GM04503 (cell line): ENCODE measurements at regions not wholly inside any gene's neighbourhood (a gene's known extent, or its start where the extent isn't known, plus 50 kb on each side); places are given as distances from the start of the nearest gene placed in this dataset.

Source experiments
- DNase-seq: peaks from one replicate; pipeline ENCODE4 v3.0.0-alpha.2; 2012; ENCODE audit warnings: low read depth

- DNase-seq = no peak
Measured at GRCh38 chr20:16801919-16802651, 53.9 kb downstream of the OTOR start.

DNA sequence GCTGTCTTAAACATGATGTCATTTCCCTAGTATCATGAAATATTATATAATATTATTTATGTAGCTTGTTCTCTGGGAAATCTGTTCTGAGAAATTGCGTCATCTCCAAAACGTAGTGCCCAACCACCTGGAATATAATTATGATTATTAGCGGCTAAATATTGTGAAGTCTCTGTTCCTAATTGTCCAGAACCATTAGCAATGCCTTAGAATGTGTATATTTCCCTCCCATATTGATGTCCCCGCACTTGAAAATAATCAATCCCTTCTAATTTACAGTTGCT is 54.4 kb downstream of the OTOR start:
- DNase-seq = no peak

DNA sequence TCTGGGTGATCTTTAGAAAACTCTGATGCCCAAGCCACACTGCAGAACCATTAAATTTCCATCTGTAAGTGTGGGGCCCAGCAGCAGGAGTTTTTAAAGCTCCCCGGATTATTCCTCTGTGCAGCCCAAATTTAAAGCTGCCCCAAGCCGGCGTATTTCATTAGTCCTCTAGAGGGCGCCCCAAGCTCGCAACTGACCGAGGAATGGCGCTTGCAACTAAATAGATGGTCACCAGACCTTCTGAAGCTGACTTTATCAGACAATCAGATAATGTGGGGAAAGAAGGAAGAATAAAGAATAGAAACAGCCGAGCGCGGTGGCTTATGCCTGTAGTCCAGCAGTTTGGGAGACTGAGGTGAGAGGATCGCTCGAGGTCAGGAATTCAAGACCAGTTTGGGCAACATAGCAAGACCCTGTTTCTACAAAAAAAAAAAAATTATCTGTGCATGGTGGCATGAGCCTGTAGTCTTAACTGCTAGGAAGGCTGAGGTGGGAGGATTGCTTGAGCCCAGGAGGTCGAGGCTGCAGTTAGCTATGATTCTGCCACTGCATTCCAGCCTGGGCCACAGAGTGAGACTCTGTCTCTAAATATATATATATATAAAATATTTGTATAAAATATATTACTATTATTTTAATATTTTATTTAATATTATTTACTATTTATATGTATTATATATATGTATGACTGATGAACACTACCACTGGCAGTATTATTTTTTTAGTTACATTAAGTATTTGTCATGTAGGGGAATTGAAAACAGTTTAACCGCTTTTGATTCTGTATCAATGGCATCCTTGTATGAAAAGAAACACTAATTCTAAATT is 56.0 kb downstream of the OTOR start:
- peak; percentile 6 for DNase-seq

DNA sequence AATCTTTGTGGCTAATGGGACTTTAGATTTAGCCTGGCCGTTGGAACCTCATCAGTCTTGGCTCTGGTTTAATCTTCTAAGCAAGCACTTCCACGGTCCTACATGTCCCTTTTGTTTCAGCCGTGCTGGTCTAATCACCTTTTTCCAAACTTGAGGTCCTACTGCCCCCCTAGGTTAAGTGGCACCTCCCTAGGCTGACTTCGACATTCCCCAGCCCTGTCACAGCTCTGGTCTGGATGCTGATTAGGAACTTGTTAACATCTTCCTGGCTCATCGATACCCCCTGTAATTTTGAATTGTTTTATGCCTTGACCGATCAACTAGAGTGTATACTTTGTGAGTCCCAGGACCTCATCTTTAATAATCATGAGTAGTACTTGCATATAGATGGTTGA is 56.6 kb downstream of the OTOR start:
- DNase-seq = no peak

- no peak for DNase-seq
Measured at GRCh38 chr20:16806061-16806460, 57.9 kb downstream of the OTOR start.

- no peak for DNase-seq
Measured at GRCh38 chr20:16806886-16807285, 58.7 kb downstream of the OTOR start.

- DNase-seq = no peak
Measured at GRCh38 chr20:16808796-16809195, 60.6 kb downstream of the OTOR start.

DNA sequence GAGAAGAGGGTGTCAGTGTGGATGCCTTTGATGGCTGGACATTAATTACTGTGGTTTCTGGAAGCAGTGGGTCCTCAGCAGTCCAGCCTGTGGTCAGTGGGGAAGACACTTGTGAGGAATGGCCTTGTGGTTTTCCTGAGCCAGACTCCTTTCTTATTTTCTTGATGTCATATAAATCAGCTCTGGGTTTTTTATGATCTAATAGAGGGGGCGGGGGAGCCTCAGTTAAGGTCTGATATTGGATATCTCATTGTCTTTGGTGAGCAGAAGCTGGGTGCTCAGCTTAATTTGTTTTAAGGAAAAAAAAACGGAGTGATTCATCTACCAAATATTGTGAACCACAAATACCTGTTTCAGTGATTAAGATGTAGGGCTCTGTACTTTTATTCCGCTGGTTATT is 62.1 kb downstream of the OTOR start:
- DNase-seq = no peak

DNA sequence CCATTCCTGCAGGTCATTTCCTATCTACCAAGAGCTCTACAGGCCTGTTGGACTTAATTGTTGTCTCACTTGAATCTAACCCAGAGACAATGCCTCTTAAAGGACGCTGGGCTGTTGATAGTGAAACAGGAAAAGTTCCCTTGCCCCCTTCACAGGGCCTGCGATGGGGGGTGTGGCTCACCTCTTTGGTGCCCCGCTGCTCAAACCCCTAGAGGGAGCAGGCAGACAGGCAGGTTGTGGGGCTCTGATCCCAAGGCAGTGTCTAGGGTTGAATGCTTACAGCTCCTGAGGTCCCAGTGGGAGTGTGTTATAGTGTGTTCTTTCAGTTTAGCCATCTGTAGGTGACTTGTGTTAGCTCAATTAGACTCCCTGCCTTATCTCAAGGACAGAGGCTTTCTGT is 68.0 kb downstream of the OTOR start:
- DNase-seq = no peak

DNA sequence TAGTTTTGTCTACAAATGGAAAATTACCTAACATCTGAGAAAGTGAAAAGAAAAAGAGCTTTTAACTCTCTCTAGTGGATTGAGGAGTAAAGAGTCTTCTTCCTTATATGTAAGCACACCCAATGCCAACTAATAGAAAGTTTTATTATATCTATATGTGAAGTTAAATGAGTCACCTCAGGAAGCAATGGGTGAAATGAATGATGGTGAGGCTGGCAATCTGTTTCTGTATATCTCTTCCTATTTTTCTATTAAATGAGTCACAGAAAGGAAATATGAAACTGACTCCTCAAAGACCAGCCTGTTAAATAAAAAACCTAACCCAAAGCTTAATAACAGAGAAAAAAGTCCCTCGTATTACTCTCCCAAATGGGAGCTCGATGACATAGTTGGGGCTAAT is 71.3 kb downstream of the OTOR start:
- no peak for DNase-seq

DNA sequence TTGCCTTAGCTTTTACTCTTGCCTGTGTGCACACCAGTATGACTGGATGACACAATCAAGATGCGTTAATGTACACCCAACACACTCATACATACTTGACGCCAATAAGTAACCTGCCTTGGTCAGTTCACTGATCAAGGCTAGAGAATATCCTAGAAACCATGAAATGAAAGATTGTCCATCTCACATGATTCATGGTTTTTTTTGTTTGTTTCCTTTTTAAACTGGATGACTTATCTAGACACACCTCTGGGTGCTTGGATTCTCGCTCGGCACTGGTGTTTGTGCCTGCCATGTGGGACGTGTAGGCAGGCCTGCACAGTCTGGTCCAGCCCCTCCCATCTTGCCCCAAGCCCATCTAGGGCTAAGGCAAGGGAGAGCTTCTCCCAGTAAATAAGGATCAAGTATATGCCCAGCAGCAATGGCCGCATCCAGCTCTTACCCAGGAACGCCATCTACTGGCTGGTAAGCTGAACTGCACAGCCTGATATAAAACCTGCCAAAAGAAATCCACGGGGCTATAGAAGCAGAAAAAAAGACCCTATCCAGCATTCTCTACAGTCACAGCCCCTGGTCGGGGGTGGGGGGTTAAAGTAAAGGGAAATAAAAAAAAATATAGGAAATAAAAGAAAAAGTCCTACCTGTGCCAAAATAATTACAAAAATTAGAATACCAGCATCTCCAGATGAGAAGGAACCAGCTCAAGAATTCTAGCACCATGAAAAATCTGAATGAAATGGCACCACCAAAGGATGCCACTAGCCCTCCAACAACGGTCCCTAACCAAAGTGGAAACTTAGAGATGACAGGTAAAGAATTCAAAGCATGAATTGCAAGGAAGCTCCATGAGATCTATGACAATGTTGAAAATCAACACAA is 73.3 kb downstream of the OTOR start:
- DNase-seq = no peak

DNA sequence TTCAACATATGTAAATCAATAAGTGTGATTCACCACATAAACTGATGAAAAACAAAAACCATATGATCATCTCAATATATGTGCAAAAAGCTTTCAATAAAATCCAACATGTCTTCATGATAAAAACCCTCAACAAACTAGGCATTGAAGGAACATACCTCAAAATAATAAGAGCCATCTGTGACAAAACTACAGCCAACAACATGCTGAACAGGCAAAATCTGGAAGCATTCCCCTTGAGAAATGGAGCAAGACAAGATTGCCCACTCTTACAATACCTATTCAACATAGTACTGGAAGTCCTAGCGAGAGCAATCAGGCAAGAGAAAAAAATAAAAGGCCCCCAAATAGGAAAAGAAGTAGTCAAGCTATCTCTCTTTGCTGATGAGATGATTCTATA is 76.5 kb downstream of the OTOR start:
- DNase-seq = no peak

GRCh38 chr20:16828666-16829305 is 80.6 kb downstream of the OTOR start:
- DNase-seq = no peak

DNA sequence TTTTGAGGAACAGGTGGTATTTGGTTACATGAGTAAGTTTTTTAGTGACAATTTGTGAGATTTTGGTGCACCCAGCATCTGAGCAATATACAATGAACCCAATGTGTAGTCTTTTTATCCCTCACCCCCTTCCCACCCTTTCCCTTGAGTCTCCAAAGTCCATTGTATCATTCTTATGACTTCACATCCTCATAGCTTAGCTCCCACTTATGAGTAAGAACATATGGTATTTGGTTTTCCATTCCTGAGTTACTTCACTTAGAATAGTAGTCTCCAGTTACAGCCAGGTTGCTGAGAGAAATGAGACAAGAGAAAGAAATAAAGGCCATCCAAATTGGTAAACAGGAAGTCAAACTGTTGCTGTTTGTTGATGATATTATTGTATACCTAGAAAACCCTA is 87.5 kb downstream of the OTOR start:
- peak; percentile 35 for DNase-seq

DNA sequence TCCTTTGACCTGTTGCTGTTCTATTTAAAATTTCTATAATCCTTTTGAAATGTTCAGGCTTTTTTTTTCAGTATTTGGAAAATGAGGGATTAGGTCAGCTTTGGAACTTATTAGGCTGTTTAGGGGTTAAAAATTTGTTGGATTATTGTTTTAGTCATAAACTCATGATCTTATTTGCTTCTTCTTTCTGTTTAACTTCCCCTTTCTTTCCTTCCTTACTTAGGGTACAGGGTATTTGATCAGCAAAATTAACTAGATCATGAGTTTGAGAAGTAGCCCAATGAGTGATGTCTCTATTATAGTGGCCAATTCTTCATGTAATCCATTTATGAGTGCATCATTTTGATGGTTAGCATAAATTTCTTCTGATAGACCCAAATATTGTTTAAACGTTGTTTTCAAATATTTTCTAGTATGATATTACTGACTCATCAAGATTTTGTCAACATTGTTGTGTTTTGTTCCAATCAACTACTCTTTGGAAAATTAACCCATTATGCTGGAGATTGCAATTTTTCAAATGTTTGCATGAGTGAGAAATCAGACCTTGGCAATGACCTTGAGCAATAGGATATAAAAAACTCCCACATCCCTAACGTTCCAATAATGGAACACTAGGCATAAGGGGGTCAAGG is 94.4 kb downstream of the OTOR start:
- DNase-seq = no peak

- DNase-seq = no peak
Measured at GRCh38 chr20:16844406-16844805, 96.2 kb downstream of the OTOR start.

GRCh38 chr20:16846006-16846405 is 97.8 kb downstream of the OTOR start:
- peak; percentile 71 for DNase-seq

- no peak for DNase-seq
Measured at GRCh38 chr20:16848061-16848460, 99.9 kb downstream of the OTOR start.

- no peak for DNase-seq
Measured at GRCh38 chr20:16848526-16848925, 100.4 kb downstream of the OTOR start.

DNA sequence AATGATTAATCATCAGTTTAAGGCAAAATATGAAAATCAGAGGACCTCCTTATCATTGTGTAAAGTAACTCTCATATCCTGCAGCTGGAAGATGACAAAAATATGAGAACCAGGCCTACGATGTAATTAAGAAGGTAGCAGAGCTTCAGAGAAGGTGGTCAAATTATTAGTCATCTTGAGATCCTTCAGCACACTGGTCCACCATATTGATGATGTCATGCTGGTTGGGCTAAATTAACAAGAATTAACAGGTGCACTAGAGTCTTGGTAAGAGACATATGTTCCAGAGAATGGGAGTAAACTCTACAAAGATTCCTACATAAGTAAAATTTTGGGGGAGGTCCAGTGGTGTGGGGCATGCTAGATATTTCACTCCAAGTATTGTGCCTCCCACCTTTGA is 112.8 kb downstream of the OTOR start:
- no peak for DNase-seq

DNA sequence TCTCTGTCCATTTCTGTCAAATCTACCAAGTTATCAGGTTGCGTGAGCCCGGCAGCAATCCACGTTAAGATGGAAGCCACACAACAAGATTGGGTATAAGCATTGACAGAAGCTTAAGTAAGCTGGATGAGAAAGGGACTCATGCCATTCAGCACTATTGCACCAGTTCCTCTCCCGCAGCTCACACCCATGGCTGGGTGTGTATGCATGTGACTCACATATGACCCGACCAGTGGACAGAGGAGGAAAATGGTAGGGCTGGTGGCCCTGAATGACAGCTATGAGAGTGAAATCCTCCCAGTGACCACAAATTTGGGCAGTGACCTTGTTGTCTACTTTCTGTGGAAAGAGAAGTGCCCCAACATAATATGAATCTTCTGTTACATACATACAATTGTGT is 113.5 kb downstream of the OTOR start:
- DNase-seq = no peak

DNA sequence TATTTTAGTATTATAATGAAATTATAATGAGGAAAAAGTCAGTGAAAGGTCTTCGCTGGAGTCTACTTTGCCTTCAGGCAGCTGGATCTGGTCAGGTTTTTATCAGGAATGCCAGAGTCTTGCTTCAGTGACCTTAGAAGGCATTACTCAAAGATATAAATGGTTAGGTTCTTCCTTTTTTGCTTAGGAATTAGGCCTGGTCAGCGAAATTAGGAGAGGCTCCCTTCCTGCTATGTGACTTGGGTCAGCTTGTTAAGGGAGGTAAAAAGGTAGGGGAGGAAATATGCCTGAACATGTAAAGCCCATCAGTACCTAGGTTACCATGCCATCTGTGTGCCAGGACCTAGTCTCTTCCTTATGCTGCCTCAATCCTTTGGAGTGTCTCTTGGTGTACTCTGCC is 115.1 kb downstream of the OTOR start:
- no peak for DNase-seq
